Fibroblast of villous mesenchyme (primary cell): ENCODE measurements at regions not wholly inside any gene's neighbourhood (a gene's known extent, or its start where the extent isn't known, plus 50 kb on each side); places are given as distances from the start of the nearest gene placed in this dataset.

ENCODE experiments used
- DNase-seq: peaks from one replicate; pipeline ENCODE4 v3.0.0-alpha.2; 2010; ENCODE audit warnings: low read depth
- H3K4me3 ChIP-seq: 2 replicates; pipeline ENCODE4 v1.5.1; 2011; ENCODE audit warnings: low read depth, mild to moderate bottlenecking, low read length
- CTCF ChIP-seq: IDR thresholded peaks from 2 replicates; pipeline ENCODE4 v1.5.1; 2012; ENCODE audit warnings: low read depth, mild to moderate bottlenecking, low read length; ENCODE audit not compliant: insufficient read depth

GRCh38 chr16:35296962-35297653, 1837.7 kb downstream of the TP53TG3F start:
- H3K4me3 ChIP-seq = no peak overlapping the region
- DNase-seq = no peak
- no peak for TF ChIP-seq CTCF

GRCh38 chr16:35298460-35299243, 1839.2 kb downstream of the TP53TG3F start:
- no peak overlapping the region for H3K4me3 ChIP-seq
- DNase-seq = no peak
- no peak for TF ChIP-seq CTCF

GRCh38 chr16:35302859-35303258, 1843.4 kb downstream of the TP53TG3F start:
- no peak for TF ChIP-seq CTCF
- DNase-seq = no peak
- no peak overlapping the region for H3K4me3 ChIP-seq

- no peak for TF ChIP-seq CTCF
- no peak for DNase-seq
- no peak overlapping the region for H3K4me3 ChIP-seq
These were observed 1846.1 kb downstream of the TP53TG3F start for GRCh38 chr16:35305476-35305875.

- DNase-seq = no peak
- no peak for TF ChIP-seq CTCF
- H3K4me3 ChIP-seq = no peak overlapping the region
These were observed 1847.5 kb downstream of the TP53TG3F start for GRCh38 chr16:35306915-35307314.

- H3K4me3 ChIP-seq = no peak overlapping the region
- no peak for TF ChIP-seq CTCF
- no peak for DNase-seq
These were observed 1849.3 kb downstream of the TP53TG3F start for GRCh38 chr16:35308674-35309073.
